Right lobe of liver (tissue), 4 donors: ENCODE measurements at regions not wholly inside any gene's neighbourhood (a gene's known extent, or its start where the extent isn't known, plus 50 kb on each side); places are given as distances from the start of the nearest gene placed in this dataset.

ENCODE experiments used
- POLR2A ChIP-seq: fragments of 450-650 bp; IDR thresholded peaks from one replicate; pipeline ENCODE4 v1.6.1; 2017; ENCODE audit warnings: antibody characterized with exemption, mild to moderate bottlenecking
- TF ChIP-seq, protein P1 (sequence below), 4 donors: fragments of 200-600 bp in 3 of 4; fragments of 450-650 bp in 1 of 4; IDR thresholded peaks; one replicate each; pipeline versions ENCODE4 v1.5.1 to v1.8.0; 2016 to 2022; ENCODE audit warnings: antibody characterized with exemption in 4 of 4, mild to moderate bottlenecking in 2 of 4
- donor health status: DM: no; HTN: no; CAD: no.
- donor health status: DM: no; HTN: no; CAD: no.
- donor health status: DM: no; HTN: yes; CAD: no.

DNA sequence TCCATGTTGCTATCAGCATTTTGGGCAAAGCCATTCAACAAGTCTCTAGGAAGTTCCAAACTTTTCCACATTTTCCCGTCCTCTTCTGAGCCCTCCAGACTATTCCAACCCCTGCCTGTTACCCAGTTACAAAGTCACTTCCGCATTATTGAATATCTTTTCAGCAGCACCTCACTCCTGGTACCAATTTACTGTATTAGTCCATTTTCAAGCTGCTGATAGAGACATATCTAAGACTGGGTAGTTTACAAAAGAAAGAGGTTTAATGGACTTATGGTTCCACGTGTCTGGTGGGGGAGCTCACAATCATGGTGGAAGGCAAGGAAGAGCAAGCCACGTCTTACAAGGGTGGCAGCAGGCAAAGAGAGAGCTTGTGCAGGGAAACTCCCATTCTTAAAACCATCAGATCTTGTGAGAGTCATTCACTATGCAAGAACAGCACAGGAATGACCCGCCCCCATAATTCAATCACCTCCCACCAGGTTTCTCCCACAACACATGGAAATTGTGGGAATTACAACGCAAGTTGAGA, 435.6 kb upstream of the GRM7 start:
- TF ChIP-seq, protein P1, sequence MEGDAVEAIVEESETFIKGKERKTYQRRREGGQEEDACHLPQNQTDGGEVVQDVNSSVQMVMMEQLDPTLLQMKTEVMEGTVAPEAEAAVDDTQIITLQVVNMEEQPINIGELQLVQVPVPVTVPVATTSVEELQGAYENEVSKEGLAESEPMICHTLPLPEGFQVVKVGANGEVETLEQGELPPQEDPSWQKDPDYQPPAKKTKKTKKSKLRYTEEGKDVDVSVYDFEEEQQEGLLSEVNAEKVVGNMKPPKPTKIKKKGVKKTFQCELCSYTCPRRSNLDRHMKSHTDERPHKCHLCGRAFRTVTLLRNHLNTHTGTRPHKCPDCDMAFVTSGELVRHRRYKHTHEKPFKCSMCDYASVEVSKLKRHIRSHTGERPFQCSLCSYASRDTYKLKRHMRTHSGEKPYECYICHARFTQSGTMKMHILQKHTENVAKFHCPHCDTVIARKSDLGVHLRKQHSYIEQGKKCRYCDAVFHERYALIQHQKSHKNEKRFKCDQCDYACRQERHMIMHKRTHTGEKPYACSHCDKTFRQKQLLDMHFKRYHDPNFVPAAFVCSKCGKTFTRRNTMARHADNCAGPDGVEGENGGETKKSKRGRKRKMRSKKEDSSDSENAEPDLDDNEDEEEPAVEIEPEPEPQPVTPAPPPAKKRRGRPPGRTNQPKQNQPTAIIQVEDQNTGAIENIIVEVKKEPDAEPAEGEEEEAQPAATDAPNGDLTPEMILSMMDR (IDR thresholded peaks at IDR 0.05): no peak
- TF ChIP-seq POLR2A: no peak
